GM12891 (cell line): ENCODE measurements at regions not wholly inside any gene's neighbourhood (a gene's known extent, or its start where the extent isn't known, plus 50 kb on each side); places are given as distances from the start of the nearest gene placed in this dataset.

Source experiments
- DNase-seq: peaks from one replicate; pipeline ENCODE4 v3.0.0; 2011; ENCODE audit warnings: low spot score; ENCODE audit not compliant: insufficient read length
- FAIRE-seq: peaks from 2 replicates; lab custom pipeline; 2011; peaks lifted over from hg19 to GRCh38; lab: Jason Lieb, UNC
- PAX5 ChIP-seq: IDR thresholded peaks from 2 replicates; pipeline ENCODE4 v1.6.1; 2011; ENCODE audit warnings: low read length, moderate library complexity, mild to moderate bottlenecking; ENCODE audit not compliant: insufficient read depth, severe bottlenecking
- POLR2A ChIP-seq: IDR thresholded peaks from 2 replicates; pipeline ENCODE4 v1.6.1; 2011; ENCODE audit warnings: low read depth, low read length, control low read depth
- POLR2AphosphoS5 ChIP-seq: IDR thresholded peaks from 2 replicates; pipeline ENCODE4 v1.6.1; 2011; ENCODE audit warnings: low read depth, low read length, control low read depth
- POU2F2 ChIP-seq: IDR thresholded peaks from 2 replicates; pipeline ENCODE4 v1.6.1; 2011; ENCODE audit warnings: low read depth, mild to moderate bottlenecking, control low read depth, low read length, moderate library complexity
- SPI1 ChIP-seq: IDR thresholded peaks from 2 replicates; pipeline ENCODE4 v1.6.1; 2011; ENCODE audit warnings: low read depth, low read length, control low read depth
- TAF1 ChIP-seq: IDR thresholded peaks from 2 replicates; pipeline ENCODE4 v1.6.1; 2011; ENCODE audit warnings: low read depth, low read length, control low read depth

DNA sequence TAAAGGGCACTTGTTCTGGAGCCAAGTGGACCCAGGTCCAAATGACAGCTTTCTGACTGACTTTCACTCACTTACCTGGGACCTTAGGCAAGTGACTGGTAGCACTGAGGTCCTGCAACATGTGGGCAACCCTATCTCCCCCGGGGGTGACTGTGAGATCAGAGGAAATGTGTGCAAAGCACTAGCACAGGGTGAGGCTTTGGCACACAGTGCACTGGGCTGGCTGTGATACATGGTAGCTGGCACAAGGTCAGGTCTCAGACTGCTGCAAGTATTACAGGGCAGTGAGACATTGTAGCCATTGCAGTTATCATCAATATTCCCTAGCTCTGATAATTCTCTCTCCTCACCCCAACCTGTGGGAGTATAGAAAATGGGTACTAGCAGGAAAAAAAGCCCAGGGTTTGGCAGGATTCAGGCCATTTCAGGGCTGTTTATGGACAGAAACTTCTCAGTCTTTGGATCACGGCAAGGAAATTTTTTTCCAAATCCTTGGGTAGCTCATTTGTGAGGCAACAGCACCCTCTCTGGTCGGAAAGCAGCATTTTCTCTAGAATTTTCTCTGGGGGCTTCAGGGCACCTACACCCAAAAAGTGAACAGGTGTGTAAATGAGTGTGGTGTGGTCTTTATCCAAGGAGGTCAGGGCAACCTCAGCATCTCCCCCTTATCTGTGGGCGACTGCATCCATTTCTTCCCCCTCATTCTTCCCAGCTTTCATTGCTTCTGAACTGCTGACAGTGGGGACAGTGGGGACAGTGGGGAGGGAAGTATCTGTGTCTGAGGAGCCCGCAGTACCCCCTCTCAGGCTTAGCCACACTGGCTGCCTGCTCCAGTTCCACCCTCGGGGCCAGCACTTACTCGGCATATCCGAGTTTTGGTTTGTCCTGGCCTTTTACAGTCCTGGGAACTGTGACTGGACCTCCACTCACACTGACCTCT is 148.7 kb upstream of the PHACTR3 start:
- TF ChIP-seq POLR2A (no peak), PAX5 (no peak), POLR2AphosphoS5 (no peak), SPI1 (no peak)
- DNase-seq (no peak), FAIRE-seq (no peak)

DNA sequence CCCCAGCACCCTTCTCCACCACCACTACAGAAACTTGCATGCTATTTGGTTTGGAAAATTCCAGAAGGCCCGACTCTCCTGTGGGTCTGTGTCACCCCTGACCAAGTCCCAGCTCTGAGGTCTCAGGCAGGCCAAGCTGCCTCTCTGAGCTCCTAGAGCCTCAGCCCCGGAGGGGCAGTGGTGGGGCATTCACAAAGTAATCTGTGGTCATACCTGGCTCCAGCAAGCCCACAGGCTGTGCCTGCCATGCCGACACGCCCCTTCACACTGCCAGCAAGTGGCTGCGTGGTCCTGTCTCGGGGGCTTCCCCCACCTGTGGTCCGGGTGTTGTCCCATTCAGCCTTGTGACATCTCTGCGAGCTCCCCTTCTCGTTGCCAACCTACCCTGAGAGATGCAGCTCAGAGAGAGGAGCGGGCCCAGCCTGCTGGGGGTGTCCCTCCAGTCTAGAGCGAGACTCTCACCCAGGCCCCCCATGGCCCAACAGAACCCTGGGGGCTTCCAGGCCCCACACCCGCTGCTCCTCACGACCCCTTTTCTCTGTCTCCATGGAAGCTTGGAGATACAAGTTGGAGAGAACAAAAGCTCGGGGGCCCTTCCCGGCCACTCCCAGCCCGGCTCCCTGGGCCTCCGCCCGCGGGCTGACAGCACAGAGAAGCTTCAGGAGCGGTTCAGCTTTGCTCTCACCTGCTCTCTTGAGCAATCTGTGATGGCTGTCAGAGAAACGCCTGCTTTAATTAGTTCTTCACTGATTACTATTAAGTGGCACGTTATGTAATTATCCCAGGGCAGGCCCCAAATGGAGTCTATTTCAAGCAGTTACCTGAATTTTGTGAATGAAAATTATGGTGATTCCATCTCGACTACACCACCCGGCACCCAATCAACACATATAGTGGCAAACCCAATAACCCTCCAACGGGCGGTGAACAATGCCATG is 147.7 kb upstream of the PHACTR3 start:
- no peak for FAIRE-seq
- DNase-seq = no peak
- TF ChIP-seq POU2F2 (no peak), PAX5 (no peak), POLR2AphosphoS5 (no peak)

- DNase-seq = no peak
- FAIRE-seq = no peak
- no peak for TF ChIP-seq POLR2A
- TF ChIP-seq SPI1 = no peak
- no peak for TF ChIP-seq PAX5
- TF ChIP-seq TAF1 = no peak
- TF ChIP-seq POU2F2 = no peak
- TF ChIP-seq POLR2AphosphoS5 = no peak
Observed at GRCh38 chr20:59458645-59459044, 145.7 kb upstream of the PHACTR3 start.

GRCh38 chr20:59459586-59459985 is 144.8 kb upstream of the PHACTR3 start:
- DNase-seq (no peak), FAIRE-seq (no peak)
- TF ChIP-seq POLR2AphosphoS5 (no peak), PAX5 (no peak), SPI1 (no peak)

DNA sequence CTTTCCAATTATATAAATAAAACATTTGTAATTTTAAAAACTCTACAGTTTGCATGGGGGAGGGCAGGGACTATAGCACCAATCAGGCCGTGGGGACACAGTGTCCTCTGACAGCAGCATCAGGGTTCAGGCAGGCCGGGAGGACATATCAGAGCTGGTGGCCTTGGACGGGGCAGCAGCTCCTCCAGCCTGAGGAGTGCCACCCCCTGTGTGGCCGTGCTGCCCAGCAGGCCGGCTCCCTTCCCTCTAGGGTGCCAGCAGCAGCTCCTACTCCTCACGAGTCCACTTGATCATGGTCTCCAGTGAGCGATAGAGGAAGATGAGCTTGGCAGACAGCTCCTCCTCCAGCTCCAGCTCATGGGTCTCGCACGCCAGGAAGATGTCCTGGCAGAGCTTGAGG is 144.0 kb upstream of the PHACTR3 start:
- DNase-seq (no peak), FAIRE-seq (no peak)
- no peak for TF ChIP-seq POU2F2
- TF ChIP-seq POLR2A = no peak
- no peak for TF ChIP-seq TAF1
- no peak for TF ChIP-seq SPI1
- no peak for TF ChIP-seq POLR2AphosphoS5
- TF ChIP-seq PAX5 = no peak

GRCh38 chr20:59461526-59461925 is 142.8 kb upstream of the PHACTR3 start:
- FAIRE-seq (no peak), DNase-seq (no peak)
- TF ChIP-seq POLR2A (no peak), TAF1 (no peak), PAX5 (no peak), POU2F2 (no peak), POLR2AphosphoS5 (no peak), SPI1 (no peak)

GRCh38 chr20:59462249-59462648 is 142.1 kb upstream of the PHACTR3 start:
- DNase-seq (no peak), FAIRE-seq (no peak)
- TF ChIP-seq TAF1 (no peak), PAX5 (no peak), POU2F2 (no peak), POLR2A (no peak)

- FAIRE-seq = no peak
- TF ChIP-seq POLR2A (no peak), TAF1 (no peak)
- DNase-seq = no peak
Observed at GRCh38 chr20:59463541-59463940, 140.8 kb upstream of the PHACTR3 start.

DNA sequence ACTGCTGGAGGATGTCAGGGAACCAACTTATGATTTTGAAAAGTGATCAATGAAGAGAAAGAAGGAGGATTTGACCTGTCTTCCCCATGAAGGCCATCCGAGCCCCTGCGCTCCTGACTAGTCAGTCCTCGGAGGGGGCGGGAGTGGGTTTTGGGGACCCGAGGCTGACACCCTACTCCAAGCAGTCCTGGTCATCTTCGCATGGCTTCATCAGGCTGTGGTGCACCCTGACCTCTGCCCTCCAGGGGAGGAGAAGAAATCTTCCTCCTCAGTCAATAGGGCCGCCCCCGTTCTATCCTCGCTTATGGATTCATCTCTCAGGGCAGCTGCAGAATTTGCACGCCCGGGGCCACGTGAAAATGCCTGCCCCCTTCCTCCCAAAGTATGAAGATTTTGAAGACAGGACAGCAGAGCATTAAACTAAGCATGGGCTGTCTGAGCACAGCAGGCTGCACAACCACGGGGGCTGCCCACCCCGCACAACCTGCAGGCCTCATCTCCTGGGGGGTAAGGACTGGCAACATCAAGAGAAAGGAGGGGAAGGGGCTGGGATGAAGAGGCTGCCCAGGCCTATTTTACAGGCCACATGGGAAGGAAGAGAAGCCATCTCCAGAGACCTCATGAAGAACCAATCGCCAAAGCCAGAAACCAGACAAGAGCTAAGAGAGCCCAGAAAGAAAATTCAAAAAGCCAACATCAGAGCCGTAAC is 138.1 kb upstream of the PHACTR3 start:
- FAIRE-seq = no peak
- TF ChIP-seq SPI1 (no peak), POLR2A (no peak), POLR2AphosphoS5 (no peak), POU2F2 (no peak), PAX5 (no peak), TAF1 (no peak)
- DNase-seq = no peak
